Keratinocyte (primary cell): ENCODE measurements at regions not wholly inside any gene's neighbourhood (a gene's known extent, or its start where the extent isn't known, plus 50 kb on each side); places are given as distances from the start of the nearest gene placed in this dataset.

Experiments used
- CTCF ChIP-seq, 3 experiments: IDR thresholded peaks in 1 of 3; conservative IDR thresholded peaks in 1 of 3; optimal IDR thresholded peaks in 1 of 3; 2 replicates in 2 of 3; 3 replicates in 1 of 3; pipeline versions ENCODE3 to v1.5.1; 2011; ENCODE audit warnings: low read length in 3 of 3, mild to moderate bottlenecking in 3 of 3, moderate library complexity in 2 of 3, control low read depth in 1 of 3, inconsistent platforms in 1 of 3; ENCODE audit not compliant: insufficient read depth in 2 of 3; ENCODE audit errors: extremely low read depth in 1 of 3
- EZH2 ChIP-seq: IDR thresholded peaks from one replicate; pipeline ENCODE4 v1.6.1; 2012; ENCODE audit warnings: inconsistent platforms, mild to moderate bottlenecking, low read length, moderate library complexity

GRCh38 chr6:134437376-134437775, 119.5 kb upstream of the SGK1 start:
- TF ChIP-seq CTCF (optimal IDR thresholded peaks at IDR 0.05 in 1 of 3, IDR thresholded peaks at IDR 0.05 in 1 of 3, conservative IDR thresholded peaks at IDR 0.05 in 1 of 3; ENCODE audit: extremely low read depth in 1 of 3, insufficient read depth in 2 of 3, low read length in 3 of 3) (peak in 2 of 3 experiments; percentile 23 to 25), EZH2 (no peak)
